GM18519 (cell line): ENCODE measurements at regions not wholly inside any gene's neighbourhood (a gene's known extent, or its start where the extent isn't known, plus 50 kb on each side); places are given as distances from the start of the nearest gene placed in this dataset.

ENCODE experiments used
- ATAC-seq: cut with Tn5 transposase; IDR thresholded peaks from one replicate; pipeline ENCODE4 v1.9.1; 2021; ENCODE audit warnings: mild to moderate bottlenecking, moderate library complexity; ENCODE audit not compliant: unreplicated experiment, low FRiP score

DNA sequence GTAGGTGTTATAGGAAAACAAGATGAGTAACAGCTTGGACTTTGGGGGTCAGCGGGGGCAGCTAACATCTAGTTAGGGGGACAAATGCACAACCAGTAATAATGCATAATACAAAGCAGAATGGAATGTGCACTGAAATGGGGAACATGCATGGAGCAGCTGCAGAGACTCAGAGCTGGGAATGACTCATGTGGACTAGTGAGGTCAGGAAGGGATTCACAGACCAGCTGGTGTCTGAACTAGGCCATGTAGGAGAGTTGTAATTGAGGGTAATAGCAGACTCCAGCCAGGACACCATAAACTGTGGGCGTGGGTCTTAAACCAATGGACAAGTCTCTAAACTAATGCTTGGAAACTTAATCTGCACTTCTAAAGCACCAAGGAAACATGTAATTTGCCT lies 176.8 kb upstream of the ASIC2 start:
- ATAC-seq = no peak

DNA sequence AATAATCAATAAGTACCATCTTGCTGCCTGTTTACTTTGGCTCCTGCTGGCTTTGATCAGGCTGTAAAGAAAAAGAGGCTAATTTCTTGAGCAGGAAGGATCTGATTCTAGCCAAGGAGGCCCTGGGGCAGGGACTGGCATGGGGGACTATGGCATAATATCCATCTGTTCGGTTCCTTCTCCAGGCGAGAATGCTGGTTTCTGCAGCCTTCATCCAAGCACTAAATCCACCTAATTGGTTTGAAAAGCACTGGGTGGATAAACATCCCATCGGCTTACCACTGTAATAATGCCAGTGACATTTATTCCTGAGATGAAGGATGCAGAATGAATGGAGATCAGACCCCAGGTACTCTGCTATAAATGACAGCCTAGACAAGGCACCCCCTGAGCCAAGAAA lies 180.0 kb upstream of the ASIC2 start:
- ATAC-seq = no peak

DNA sequence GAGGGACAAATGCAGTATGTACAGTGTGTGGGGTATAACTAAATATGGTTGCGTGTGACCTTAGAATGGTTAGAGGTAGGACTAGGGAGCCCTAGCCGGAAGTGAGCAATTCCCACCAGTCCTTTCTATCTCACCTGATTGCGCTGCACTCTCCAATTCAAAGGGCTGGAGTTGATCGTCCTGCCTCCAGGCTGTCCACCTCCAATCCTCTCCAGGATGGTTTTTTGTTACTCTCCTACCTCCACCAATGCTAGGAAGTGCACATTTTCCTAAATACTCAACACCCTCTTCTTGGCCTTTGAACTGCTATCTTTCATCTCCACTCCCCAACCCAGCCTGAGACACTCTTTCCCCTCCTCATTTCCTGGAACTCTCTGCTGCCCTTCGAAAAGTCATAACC lies 181.7 kb upstream of the ASIC2 start:
- no peak for ATAC-seq

DNA sequence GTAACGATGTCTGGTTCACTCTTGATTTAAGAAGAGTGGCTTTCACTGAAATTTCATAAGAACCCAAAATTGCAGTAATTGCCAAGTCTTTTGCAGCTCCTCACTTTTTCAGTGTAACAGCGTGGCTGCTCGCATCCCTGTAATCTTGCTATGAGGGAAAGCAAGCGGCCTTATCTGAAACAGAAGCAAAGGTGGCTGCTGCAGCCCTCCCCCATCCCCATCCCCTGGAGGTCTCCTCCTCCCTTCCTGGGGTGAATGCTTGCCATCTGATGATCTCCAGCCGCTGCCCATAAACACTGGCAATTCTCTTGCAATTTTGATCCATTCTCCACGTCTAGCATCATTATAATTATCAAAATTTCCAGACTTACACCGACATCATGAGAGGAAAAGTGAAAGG lies 182.5 kb upstream of the ASIC2 start:
- ATAC-seq = no peak

DNA sequence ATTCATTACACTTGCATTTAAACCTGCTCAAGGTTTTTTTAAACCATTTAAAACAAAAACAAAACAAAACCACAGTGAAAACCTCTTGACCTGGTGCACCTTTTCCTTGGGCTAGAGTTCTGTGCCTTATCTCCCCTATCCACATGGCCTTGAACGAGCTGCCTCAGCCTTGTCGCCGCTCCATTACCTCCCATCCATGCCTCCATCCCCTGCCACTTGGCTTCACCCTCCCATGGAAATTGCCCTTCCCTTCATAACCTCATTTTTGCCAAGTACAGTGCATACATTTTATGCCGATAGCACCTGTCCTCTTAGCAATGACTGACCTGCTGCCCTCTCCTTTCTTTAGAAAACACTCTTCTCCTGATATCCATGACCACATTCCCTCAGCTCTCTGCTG lies 188.6 kb upstream of the ASIC2 start:
- no peak for ATAC-seq

DNA sequence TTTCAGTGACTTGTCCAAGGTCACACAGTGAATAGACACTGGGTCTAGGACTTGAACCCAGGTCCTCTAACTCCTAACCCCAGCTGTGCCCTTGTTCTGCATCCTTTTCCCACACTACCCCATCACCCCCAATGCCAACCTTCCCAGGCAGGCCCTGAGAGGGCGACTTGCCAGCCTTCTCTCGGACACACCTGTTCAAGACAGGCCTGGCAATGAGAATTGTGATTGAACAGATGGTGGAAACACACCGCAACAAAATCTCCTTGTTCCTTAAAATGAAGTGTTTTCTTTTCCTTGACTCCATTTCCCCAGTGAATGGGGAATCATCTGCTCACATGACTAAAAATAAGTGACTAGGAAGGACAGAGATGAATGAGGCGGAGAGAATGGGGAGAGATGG lies 189.5 kb upstream of the ASIC2 start:
- ATAC-seq = no peak

DNA sequence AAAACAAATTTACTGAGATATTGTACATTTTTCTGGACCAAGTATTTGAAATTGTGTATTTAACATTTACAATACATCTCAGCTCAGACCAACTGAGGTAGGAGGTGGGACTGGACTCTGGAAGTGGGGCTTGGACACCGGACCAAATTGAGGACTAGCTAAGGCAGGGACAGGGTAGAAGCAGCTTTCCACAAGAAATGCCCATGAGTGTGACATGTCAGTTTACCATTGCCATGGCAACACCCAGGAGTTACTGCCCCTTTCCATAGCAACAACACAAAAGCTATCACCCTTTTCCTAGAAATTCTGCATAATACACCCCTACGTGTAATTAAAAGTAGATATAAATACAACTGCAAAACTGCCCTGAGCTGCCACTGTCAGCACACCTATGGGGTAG lies 191.5 kb upstream of the ASIC2 start:
- ATAC-seq = no peak

DNA sequence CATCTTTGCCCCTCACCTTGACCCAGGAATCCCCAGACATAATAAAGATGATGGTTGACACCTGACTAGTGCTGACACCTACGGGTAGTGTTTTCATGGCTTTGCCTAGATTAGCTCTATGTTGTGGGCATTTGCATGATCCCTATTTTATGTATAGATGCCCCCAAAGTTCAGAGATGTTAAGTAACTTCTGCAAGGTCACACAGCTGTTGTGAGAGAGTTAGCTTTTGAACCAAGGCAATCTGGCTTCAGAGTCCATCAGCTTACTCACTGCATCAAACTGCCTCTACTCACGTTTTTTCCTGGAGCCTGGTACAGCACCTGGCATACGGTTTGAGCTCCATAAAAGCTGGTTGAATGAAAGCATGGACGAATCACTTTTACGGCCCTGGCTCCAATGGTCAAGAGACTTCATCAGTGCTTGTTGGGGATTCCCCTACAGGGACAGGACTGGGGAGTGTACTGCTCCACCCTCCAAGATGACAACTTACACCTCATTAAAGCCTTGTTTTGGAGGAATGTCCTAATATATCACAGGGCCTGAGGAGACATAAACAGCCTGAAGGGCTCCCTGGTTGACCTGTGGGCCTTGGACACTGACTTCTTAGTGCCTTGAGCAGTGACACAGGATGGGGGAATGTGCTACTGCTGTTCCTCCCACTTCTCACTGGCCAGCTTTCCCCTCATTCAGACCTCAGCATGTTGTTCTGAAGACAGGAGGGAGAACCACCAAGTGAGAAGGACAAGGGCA lies 193.2 kb upstream of the ASIC2 start:
- no peak for ATAC-seq

DNA sequence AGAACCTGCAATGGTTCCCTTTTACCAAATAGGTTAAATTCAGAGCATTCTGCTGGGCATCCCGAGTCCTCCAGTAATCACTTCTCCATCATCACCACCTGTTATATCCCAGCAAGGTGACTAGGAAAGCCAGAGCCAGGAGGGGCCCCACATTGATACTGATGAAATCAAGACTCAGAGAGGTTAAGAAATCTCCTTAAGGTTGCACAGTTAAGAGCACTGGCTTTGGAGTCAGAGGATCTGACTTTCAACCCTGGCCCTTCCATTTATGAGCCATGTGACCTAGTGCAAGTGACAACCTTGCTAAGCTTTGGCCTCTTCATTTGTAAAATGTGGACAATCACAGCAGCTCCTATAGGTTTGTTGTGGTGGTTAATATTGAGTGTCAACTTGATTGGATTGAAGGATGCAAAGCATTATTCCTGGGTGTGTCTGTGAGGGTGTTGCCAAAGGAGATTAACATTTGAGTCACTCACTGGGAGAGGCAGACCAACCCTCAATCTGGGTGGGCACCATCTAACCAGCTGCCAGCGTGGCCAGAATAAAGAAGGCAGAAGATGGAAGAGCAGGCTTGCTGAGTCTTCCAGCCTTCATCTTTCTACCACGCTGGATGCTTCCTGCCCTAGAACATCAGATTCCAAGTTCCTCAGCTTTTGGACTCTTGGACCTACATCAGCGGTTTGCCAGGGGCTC lies 194.2 kb upstream of the ASIC2 start:
- ATAC-seq = no peak

DNA sequence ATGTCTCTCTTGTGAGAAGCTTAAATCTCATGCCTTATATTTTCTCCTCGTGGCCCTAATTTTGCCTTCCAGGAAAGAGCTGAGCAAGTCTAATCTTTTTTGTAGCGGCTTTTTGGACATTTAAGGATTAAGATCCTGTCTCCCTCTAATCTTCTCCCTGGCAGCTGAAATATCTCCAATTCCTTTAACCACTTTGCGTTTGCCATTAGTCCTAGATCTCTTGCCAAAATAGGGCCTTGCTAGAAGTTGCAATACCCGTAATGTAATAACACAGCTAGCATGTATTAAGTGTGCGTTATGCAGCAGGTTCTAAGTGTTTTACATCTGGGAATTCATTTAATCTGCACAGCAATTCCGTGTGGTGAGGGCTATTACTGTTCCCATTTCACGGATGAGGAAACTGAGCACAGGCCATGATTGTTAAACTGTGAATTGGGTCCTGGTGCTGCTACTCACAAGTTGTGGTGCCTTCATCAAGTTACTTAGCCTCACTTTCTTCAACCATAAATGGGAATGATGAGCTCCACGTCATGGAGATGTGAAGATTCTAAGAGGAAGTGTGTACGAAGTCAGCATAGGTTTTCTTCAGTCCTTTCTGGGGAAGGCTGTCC lies 198.9 kb upstream of the ASIC2 start:
- ATAC-seq = no peak

DNA sequence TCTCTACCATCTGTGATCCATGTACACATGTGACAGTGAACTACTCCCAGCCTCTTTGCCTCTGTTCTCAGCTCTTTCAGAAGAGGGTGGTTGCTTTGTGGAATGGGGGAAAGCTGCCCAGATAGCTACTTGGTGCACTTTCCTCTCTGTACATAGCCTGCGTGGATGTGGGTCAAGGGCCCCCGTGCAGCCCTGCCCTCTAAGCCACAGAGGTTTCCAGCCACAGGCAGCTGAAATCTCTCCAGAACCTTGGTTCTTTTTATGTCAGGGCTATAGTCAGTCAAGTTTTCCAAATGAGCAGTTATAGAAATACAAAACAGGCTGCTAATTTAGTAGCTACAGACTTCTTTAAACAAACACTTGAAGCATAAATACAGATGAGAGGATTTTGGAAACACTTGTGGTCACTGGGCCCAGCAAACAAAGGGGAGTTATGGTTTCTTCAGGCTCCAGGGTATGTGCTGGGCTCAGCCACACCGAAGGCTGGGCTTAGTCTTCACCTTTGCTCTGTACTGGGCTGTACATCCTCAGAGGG lies 199.7 kb upstream of the ASIC2 start:
- no peak for ATAC-seq

DNA sequence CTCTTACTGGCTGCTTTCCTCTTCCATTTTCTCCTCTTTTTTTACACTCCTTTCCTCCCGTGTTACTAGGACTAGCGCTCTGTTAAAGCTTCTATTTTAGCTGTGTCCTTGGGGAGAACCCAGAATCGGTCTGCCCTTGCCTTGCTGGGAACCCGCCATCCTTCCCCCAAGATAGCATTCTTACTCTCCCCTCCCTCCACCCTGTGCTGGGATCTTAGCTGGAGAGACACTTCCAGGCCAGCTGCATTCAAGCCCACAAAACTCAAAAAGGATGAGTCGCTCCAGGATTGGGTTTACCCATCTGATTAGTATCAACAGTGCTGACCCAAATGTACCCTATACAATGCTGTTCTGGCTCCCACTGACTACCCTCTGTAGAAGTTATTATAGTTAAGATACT lies 200.5 kb upstream of the ASIC2 start:
- ATAC-seq = no peak

DNA sequence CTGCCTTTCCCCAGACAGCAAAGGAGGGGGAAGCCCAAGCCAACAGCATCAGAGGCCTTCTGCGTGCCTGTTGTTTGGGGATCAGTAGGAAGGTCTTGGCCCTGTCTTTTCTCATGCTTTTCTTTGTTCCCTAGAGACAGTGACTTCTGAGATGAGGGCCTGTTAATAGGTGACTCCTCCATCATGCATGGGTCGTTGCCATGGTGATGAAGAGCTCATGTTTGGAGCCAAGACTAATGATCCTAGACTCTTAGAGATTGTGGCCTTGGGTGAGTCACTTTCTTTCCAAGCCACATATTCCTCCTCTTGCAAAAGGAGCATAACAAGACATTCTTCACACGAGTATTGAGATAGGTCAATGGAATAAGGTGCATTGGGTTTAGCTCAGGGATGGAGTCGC lies 201.1 kb upstream of the ASIC2 start:
- no peak for ATAC-seq

DNA sequence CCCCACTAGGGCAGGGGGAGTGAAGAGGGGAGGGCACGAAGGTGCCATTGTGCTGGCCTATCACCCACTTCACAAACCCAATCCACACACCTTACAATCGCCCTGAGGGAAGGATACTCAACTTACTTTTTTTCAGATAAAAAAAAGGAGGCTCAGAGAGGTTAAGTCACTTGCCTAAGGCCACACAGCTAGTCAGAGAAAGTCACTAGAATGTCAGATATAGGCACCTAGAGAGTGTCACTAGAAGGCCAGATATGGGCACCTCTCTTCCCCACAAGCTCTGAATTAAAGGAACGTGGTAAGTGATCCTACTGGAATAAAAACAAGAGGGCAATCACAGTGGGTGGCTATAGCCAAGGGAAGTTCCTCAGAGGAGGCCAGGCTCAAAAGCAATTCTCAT lies 204.5 kb upstream of the ASIC2 start:
- no peak for ATAC-seq

DNA sequence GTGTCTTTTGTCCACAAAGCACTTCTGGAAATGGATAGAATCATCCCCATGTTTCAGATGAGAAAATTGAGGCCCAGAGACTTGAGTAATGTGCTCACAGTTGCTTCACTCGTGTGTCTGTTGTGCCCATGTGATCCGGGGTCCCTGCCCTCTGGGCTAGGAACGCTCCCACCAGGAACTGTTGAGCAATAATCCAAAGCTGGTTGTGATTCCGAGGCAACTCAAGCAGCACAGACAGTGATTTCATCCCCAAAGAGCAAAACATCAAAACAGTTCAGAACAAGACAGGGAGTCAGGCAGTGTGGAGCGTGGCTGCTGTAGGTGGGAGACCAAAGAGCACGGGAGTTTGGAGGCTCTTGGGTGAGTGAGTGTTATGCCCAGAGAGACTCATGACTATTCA lies 205.0 kb upstream of the ASIC2 start:
- no peak for ATAC-seq

DNA sequence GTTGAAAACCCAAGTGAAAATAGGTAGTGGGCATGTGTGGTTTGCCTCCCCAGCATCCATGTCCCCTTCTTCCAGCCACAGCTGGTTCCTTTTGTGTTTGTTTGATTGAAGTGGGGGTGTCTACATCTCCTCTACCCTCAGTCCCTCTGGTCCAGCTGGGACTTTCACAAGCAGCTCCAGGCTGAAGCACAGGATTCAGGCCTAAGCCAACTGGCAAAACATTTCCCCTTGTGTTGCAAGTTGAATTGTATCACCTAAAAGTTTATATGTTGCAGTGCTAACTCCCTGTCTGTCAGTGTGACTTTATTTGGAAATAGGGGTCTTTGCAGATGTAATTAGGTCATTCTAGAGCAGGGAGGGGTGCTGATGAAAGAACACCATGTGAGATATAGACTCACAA lies 205.9 kb upstream of the ASIC2 start:
- ATAC-seq = no peak

DNA sequence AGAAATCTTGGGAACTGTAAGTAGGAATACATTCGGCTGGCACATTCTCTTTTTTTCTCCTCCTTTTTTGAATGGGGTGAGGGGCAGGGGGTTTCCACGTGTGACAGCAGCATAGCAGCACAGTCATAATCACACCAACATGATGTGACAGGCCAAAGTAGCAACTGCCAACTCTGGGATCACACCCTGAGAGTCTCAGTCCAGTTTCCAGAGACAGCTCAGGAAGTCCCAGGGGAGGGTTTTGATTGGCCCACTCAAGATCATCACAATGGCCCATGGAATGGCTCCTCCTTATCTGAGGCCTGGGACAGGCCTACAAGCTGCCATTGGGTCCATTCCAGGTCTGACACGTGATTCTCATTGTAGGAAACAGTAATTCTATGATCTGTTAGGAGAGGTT lies 207.1 kb upstream of the ASIC2 start:
- ATAC-seq = no peak

DNA sequence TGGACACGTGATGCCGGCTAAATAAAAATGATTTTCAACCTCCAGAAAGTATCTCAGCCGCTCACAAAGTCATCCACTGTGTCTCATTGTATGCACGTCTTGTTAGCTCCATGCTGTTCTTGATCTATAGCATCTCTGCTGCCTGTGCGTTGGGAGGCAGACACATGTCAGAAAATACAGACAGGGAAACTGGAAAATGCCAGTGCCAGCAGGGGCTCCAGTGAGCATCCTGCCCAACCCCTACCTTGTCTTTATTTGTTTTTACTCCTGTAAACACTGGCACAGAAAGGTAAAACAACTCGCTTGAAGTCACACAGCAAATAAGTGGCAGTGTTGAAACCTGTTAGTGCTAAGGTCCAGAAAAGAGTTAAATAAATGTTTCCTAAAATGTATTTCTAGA lies 208.1 kb upstream of the ASIC2 start:
- no peak for ATAC-seq

DNA sequence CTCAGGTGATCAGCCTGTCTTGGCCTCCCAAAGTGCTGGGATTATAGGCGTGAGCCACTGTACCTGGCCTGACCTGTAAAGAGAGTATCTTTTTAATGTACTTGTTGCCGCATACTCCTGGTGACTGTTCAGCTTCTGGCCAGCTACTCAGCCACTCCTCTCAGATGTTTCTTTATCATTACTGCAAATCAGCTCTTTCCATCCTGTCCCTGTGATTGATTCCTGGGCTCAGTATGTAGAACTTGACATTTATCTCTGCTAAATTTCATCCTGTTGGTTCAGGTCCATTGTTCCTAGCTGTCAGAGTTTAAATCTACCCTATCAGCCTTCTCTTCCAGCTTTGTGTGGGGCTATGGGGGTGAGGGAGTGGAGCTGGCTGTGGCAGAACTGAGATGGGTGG lies 211.5 kb upstream of the ASIC2 start:
- ATAC-seq = no peak

DNA sequence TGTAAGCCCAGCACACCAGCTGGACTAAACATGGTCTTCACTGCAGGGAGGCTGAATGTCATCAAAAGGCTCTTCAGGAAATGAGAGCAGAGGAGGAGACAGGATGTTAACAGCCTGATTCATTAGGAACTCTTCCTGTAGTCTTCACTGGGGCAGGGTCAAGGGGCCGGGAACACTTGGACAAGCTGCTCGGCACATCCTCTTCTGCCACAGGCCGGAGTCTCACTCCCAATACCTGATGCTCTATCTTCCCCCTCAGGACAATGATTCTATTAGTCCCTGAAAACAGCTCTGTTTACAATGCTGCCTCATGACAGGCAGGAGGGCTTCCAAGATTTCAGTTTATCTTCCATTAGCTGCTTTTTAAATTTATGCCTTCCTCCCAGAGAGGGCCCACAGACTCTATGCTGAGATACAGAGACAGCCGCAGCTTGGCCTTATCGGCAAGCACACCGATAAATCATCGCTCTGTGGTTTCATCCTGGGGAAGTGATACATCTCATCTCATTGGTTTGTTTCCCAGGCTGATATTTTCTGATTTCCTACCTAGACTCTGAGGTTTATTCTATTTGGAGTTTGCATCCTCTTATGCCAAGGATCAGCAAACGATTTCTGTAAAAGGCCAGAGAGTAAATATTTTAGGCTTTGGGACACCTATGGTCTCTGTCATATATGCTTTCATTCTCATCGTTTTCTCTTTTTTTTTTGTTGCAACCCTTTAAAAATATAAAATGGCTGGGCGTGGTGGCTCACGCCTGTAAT lies 214.0 kb upstream of the ASIC2 start:
- no peak for ATAC-seq

DNA sequence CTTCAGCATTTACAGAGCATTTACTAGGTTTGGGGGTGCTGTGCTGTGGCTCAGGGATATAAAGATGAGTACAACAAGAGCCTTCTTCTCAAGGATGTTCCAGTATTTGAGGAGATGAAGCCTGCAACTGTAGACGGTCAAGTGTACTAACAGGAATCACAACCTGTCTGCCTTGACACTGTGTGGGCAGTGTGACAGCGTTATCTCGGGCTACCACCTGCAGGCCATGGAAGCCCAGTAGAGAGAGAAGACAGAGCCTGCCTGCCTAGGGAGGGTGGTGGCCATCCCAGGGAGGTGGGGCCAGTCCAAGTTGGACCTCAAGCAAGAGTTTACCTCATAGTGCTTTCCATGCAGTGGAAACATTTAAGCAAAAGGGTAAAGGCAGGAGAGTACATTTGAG lies 215.1 kb upstream of the ASIC2 start:
- ATAC-seq = no peak
